ENCODE measurements at regions not wholly inside any gene's neighbourhood (a gene's known extent, or its start where the extent isn't known, plus 50 kb on each side); places are given as distances from the start of the nearest gene placed in this dataset.

DNA sequence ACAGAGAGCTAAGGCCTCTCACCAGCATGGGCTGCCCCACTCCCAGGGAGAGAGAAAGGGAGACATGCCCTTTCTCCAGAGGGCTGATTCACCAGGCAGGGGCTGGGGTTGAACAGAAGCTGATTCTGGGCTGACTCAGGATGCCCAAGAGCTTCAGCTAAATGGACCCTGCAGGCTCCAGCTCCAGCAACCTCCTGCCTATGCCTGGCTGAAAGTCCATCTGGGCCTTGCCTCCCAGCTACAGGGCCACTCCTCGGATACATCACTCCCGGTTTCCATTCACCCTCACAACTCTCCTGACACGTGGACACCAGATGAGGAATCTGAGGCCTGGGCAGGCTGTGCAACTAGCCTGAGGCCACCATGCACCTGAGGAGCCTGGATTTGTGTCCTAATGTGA lies 215.5 kb downstream of the BUD13 start:
- no peak for DNase-seq (ENCODE audit: low read depth)

DNA sequence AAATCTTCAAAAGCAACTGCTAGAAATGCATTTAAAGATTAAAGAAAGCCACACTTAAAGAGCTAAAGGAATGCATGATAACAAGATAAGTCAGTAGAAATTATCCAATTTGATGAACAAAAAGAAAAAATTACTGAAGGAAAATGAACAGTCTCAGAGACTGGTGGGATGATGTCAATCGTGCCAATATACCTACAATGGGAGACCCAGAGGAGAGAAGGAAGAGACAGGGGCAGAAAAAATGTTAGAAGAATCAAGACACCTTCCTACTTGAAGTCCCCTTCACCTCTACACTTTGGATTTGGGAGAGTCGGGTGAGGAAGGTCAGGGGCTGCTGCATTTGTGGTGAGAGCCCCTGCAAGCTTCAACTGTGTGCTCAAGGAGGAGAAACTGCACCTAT lies 216.3 kb downstream of the BUD13 start:
- no peak for DNase-seq (ENCODE audit: low read depth)

DNA sequence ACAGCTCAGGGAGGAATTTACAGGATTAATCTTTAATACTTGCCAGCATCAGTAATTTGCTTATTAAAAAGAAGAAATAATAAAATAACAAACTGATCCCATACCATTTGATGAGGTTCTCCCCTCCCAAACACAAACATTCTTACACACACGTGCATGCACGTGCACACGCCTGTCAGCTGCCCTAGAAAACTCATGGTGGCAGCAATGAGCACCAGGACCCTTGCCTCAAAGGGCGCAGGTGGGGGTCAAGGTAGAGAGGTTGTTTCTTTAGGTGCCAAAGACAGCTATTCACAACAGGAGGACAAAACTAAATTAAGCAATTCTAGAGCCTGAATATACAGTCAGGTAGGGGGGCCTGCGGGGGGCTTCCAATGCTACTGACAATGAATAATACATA lies 219.3 kb downstream of the BUD13 start:
- DNase-seq (ENCODE audit: low read depth), result no peak

DNA sequence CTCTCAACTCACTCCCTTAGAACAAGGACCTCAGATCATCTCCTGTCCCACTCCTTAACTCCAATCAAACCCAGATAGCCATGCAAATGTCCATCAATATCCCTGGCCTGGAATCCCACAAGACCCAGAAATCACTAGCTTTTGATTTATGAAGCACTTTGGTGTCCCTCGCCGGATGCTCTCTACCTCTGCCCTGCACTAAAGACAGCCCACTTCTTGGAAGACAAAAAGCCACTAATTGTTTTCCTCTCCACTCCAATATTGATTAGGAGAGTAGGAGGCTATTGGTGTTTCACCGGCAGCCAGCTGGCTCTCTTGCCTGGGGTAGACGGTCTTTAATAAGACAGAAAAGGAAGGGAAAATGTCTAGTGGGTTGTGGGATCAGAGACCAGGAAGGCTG lies 221.2 kb downstream of the BUD13 start:
- no peak for DNase-seq (ENCODE audit: low read depth)

DNA sequence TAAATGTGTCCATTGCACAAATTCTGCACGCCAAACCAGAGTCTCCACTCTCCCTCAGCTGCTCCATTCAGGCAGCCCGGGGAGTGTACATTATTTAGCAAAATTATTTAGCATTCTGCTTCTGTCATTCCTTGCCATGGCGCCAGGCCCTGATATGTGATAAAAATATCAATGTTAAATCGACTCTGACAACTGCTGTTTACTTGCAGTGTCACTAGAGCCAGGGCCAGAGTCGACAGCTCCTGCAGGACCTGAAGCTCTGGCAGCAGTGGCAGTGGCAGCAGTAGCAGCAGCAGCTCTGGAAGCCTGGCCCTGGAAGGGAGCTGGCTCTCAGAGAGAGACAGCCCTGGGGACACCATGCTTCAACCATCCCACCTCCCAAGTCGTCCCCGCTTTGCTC lies 224.5 kb downstream of the BUD13 start:
- no peak for DNase-seq (ENCODE audit: low read depth)

DNA sequence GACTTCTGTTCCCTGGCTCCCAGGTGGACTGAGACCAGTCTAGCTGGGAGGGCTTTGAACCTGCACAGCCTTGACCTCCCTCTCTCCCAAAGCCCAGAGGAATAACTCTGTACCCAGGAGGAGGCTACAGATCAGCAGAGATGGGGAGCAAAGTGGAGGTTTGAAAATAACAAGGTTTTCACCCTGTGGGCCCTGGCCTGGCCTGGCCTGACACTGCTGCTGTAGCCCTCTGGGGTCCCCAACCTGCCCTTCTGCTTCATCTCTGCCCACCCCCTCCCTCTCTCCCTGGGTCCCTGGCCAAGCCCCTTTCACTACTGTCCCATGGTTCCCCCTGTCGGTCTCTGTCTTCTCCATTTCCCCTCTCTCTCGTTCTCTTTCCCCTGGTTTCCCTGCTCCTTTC lies 225.2 kb downstream of the BUD13 start:
- DNase-seq (ENCODE audit: low read depth), result no peak

DNA sequence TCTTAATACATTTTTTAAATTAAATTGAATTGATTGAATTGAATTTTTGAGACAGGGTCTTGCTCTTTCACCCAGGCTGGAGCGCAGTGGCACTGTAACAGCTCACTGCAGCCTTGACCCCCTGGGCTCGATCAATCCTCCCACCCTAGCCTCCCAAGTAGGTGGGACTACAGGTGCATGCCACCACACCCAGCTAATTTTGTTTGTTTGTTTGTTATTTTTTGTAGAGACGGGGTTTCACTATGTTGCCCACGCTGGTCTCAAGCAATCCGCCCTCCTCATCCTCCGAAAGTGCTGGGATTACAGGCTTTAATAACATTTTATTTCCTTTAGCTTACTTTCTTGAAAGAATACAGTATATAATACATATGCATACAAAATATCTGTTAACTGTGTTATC lies 226.9 kb downstream of the BUD13 start:
- DNase-seq (ENCODE audit: low read depth), result no peak

DNA sequence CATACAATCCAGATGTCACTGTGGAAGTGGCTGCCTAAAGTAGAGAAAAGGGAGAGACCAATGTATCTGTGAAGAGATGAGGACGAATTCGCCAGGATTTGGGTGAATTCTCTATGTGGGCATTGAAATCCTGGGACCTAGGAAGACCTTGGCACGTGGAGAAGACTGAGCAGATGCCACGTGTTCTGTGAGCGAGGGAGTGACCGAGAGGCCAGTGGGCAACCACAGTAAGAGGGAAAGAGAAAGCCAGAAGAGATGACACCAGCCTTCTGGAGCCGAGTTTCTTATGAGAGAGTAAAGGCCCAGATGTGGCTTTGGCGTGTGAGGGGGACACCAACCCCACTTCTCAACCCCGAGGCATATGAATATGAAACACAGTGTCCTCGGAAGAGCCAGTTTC lies 228.1 kb downstream of the BUD13 start:
- DNase-seq (ENCODE audit: low read depth), result no peak

DNA sequence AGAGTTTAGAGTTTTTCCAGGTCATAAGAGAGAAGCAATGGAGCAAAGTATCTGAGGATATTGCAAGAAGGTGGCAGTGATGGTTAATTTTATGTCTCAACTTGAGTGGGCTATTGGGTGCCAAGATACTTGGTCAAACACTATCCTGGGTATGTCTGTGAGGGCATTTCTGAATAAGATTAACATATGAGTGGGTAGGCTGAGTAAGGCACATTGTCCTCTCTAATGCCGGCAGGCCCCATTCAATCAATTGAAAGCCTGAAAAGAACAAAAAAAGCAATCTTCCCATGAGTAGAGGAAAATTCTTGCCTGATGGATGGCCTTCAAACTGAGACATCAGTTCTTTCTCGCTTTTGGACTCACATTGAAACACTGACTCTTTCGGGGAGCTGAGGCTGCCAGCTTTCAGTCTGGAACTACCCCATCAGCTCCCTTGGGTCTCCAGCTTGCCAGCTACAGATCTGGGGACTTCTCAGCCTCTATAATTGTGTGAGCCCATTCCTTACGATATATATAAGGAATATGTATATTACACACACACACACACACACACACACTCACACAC lies 228.8 kb downstream of the BUD13 start:
- DNase-seq (ENCODE audit: low read depth), result no peak

DNA sequence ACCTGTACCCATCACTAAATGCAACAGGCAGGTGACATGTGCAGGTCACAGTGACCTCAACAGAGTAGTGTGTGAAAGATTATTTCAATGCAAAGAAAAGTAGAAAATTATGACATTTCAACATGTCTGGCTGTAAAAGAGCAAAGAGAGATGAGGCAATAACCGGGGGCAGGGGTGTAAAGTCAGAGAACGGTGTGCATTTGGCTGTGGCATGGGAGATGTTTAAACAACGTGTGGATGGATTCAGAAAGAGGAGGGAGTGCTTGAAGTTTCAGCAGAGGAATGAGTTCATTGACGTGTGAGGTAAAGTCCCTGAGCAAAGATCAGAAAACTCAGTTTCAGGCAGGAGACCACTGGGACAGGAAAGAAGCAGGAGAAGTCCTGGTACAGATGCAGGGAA lies 229.7 kb downstream of the BUD13 start:
- DNase-seq (ENCODE audit: low read depth), result no peak

DNA sequence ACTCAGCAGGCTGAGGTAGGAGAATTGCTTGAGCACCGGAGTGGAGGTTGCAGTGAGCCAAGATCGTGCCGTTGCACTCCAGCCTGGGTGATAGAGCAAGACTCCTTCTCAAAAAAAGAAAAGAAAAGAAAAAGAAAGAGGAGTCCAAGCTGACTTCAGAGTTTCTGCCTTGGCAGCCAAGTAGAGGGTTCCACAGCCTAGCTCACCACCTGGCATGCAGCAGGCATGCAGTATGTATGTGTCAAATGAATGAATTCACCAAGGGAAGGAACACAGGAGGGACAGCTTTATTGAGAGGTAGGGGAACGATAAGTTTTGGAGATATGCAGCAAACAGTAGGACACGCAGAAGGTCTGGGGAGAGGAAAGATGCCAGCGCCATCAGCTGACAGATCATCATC lies 230.4 kb downstream of the BUD13 start:
- no peak for DNase-seq (ENCODE audit: low read depth)

DNA sequence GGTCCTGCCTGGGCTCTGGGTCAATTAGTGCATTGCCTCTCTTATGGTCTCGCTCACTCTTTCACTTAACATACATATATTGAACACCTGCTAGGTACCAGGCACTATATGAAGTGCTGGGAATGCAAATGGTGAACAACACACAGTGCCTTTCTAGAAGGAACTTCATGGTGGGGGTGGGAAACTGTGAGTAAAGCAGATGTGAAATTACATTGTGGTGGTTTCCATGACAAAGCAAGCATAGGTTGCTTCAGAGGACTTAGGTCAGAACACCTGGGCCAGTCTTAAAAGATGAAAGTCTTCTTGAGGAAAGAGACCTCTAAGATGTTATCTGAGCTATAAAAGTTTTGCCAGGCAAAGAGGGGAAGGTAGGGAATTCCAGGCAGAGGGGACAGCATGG lies 231.3 kb downstream of the BUD13 start:
- DNase-seq (ENCODE audit: low read depth), result no peak

DNA sequence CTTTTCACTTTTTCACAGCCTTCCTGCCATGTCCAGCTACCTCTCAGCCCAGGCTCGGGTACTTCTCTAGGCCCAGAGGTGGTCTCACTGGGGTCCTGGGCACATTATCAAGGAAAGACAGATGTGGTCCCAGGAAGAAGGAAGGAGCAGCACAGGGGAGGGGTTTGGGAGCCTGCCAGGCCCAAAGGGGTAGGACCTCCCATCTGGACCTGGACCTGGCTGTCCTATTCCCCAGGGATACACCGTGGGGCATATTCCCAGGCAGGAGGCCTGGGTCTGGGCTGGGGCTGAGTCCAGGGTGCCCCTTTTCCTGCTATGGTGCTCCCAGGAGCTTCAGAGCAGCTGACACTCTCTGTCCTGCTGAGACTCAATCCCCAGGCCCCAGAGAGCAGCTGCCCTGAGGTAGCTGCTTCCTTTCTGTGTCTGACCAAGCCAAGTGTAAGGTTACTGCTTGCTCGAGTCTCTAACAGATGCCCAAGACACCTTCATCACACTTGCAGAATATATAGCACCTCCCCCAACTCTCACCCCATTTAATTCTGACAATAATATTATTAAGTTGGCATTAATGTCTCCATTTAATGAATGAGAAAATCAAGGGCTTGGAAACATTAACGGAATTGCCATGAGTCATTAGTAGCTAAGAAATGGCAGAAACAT lies 232.0 kb downstream of the BUD13 start:
- DNase-seq (ENCODE audit: low read depth), result no peak

DNA sequence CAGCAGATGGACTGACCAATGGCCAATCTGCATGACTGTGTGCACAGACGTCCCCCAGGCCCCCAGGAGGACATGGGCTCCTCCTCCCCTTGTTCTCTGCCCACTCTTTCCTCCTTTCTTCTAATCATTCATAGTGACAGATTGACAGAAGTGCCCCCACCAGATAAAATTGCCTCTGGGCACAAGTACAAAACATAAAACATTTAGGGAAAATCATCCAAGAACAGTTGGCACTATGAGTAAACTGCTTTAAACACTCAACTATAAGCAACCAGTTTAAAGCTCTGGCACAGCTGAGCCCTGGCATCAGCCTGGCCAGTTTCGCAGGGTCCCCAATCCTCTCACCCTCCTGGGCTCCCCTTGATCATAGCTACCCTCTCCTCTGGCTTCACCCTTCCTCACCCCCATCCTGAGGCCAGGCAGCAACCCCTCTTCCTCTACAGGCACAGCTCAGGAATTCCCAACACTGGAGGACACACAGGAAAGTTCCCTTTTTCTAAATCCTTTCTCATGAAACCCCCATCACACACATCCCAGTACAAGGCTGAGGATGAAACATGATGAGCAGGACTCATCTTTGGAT lies 232.9 kb downstream of the BUD13 start:
- DNase-seq (ENCODE audit: low read depth), result no peak

DNA sequence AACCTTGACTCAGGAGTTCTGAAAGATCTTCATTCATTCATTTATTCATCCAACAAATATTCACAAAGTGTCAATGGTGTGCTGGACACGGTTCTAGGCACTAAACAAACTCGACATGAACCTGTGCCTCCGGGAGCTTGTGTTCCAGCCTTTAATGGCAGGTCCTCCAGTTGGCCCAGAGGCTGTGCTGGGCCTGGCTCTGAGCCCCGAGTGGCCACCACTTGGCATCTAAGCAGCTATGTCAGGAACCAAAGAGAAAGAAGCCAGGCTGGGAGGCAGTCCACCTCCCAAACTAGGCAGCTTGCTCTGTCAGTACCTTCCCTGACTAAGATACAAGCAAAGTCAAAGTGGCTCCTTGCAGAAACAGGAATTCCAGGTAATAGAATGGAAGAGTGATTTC lies 233.6 kb downstream of the BUD13 start:
- DNase-seq (ENCODE audit: low read depth), result no peak

DNA sequence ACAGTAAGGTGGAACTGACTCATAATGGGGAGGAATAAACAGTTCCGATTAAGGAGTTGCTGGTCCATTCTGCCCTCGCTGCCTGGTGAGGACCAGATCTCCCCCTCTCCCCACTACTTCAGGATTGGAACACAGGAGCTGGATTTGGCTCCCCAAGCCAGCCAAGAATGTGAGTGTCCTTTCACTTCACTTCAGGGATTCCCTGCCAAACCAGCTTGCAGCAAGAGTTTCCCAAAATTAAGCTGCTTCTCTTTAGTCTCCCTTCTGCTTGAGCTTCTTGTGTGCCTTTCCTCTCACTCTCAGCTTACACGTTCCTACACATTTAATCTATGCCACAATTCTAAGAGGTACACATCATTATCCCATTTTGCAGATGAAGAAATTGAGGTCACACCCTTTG lies 234.1 kb downstream of the BUD13 start:
- no peak for DNase-seq (ENCODE audit: low read depth)

DNA sequence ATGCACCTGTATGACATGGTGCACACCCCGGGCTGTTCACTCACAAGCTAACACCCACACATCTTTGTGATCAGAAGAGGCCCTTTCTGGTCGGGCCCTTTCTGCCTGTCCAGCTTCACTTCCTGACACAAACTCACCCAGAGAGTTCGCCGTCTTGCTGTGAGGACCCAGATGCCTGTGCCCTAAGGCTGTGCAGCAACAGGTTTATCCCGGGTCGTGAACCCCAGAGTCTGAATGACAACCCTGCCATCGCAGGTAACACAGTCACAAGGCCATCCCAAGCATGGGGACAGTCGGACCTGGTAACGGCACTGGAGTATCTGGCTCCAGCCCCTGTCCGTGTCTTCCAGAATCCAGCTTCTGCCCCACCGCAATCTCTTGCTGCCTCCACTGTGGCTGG lies 235.1 kb downstream of the BUD13 start:
- no peak for DNase-seq (ENCODE audit: low read depth)

DNA sequence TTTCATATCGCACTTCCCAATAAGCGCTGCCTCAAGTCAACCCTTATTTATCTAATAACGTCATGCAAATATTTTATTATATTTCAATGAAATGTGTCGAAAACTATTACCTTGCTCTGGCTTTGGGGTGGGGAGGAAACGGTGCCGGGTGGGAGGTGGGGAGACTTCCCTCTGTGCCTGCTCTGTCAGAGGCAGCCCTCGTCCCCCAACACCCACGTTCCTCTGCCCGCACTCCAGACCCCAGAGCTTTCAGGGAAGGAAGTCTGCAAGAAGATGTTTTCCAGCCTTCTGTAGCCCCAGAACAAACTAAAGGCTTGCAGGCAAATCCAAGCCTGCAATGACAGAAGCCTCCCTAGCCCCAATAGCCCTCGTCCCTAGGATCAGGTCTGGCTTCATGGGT lies 235.7 kb downstream of the BUD13 start:
- DNase-seq (ENCODE audit: low read depth), result no peak

DNA sequence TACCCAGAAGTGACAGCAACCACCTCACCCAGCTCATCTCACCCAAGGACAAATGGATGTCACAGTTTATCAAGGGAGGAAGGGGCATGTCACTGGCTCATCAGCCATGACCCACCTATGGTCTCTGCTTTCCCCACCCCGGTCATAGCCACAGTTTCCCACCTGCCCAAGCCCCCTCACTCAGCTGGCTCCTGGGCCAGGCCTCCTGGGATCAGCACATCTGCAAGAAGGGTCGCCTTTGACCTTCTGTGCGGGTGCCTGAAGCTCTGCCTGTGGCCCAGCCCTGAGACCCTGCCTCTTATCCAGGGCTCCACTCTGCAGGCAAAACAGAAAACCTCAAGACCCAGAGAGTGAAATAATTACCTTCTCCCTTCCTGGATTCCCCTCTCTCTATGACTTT lies 236.4 kb downstream of the BUD13 start:
- no peak for DNase-seq (ENCODE audit: low read depth)

DNA sequence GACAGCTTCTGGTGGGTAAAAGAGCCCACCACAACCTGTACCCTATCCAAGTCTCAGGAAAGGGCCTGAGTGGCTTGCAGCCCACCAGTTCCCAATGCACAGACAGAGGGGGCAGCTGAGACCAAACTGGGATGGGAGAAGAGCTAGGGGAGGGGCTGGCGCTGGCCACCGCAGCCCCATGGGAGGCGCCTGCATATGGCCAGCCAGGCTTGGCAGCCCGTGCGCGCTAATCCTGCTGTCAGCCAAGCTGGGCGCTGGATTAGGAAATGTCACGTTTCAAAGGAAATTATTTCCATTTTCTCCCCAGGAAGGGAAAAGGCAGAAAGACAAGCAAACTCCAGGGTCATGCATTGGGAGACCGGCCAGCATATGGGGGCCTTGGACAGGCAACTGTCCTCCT lies 236.8 kb downstream of the BUD13 start:
- no peak for DNase-seq (ENCODE audit: low read depth)

DNA sequence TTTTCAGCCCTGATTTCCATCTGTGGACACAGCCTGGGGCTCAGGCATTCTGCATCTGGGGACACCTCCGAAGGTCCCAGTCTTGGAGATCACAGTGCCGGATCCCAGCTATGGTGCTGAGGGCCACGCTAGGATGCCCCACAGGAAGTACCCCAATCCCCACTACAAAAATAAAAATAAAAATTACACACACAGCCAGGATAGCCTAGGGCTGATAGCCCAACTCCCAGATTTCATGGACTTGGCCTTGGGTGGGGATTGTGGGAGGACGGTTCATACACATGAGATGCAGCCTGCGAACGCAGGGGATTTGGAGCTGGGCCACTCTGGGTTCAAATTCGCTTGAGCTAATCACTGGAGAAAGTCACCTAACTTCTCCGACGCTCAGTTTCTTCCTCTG lies 237.7 kb downstream of the BUD13 start:
- no peak for DNase-seq (ENCODE audit: low read depth)

DNA sequence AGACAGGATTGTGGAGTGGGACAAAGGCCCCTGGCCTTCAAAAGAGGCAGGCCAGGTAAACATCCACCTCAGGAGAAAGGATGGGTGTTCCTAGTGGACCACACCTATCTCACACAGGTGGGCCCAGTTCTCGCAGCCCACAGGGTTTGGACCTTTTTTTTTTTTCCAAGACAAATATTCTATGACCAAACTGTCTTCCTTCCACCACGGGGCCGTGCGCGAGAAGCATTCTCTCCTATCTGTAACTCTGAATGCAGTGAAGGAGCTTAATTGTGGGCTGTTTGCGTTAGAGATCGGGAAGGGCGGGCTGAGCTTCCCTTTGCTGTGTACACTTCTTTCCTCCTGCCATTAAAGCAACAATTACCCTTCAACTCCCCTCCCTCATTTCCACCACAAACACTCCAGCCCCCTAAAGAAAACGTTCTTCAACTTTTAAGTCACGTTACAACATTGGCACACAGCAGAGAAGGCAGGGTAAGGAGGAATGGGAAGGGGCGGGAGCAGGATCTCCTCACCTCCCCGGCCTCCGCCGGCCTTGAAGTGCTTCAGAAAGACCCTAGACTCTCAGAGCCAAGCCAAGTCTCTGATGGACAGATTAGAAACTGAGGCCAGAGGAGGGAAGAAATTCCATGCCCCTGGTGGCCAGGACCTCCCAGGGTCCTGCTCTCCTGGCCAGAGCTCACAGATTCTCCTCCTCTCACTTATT lies 238.4 kb downstream of the BUD13 start:
- DNase-seq (ENCODE audit: low read depth), result no peak

DNA sequence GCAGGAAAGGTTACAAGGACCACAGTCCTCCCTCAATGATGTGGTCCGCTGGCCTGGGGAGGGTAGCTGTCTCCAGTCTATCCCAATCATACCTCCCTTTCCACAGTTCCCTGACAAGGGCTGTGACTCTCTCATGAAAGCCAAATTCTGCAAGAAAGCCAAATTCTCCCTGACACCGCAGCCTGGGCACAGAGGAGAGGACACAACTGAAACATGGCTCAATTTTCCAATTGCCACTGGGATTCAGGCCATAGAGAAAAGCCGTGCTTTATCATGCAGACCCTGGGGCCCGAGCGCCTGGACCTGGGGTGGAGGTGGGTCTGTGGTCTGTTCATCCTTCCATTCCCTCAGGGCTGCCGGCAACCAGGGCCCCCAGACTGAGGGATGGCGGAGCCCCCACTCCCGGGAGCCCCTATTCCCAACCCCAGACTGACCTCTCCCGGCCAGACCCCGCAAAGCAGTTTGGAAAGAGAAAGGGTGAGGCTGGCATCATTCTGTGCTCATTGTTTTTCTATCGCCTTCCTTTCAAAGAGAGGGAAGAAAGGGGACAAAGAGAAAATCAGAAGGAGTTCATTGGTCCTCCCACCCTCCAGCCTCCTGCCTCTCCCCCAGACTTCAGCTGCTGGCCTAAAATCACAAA lies 239.5 kb downstream of the BUD13 start:
- DNase-seq (ENCODE audit: low read depth), result no peak

All from T-helper 22 cell (primary cell).